ENCODE measurements at regions not wholly inside any gene's neighbourhood (a gene's known extent, or its start where the extent isn't known, plus 50 kb on each side); places are given as distances from the start of the nearest gene placed in this dataset.

GRCh38 chr4:77375866-77376607 is 219.0 kb downstream of the CCNG2 start (continued):
- TF ChIP-seq GATAD2B (conservative IDR thresholded peaks at IDR 0.05; ENCODE audit: low read depth): no peak
- no peak for TF ChIP-seq ATF2 (IDR thresholded peaks at IDR 0.05; ENCODE audit: low read length)
- TF ChIP-seq CREB1 (IDR thresholded peaks at IDR 0.05; ENCODE audit: low read depth): no peak
- TF ChIP-seq SUZ12 (IDR thresholded peaks at IDR 0.05; ENCODE audit: unreplicated experiment): no peak

GRCh38 chr4:77376788-77377460 is 219.9 kb downstream of the CCNG2 start:
- WGBS (ENCODE audit: insufficient coverage, insufficient replicate concordance, low lambda C conversion rate, missing lambda C conversion rate): 20% methylated on average over 8 of the region's 8 CpGs
- CTCF ChIA-PET: interaction anchor here (0.8 to 1.9 kb wide), 2 partner anchors 136 to 224 kb away, joined by 3 to 9 read pairs; no protein-coding TSS in a partner anchor
- H3K36me3 ChIP-seq (ENCODE audit: control insufficient read depth in 2 of 2, insufficient read depth in 2 of 2, low read length in 1 of 2): no peaks in the 10 kb centered on the region
- H3K27me3 ChIP-seq (replicated peaks in 1 of 2; ENCODE audit: control insufficient read depth in 2 of 2, insufficient read depth in 2 of 2, low read length in 1 of 2): peaks cover 0 to 2% of the 10 kb centered on the region in 2 experiments; a peak in 1 of 4 replicates
- no peak for FAIRE-seq
- no peak overlapping the region for H2AFZ ChIP-seq (ENCODE audit: control insufficient read depth, low read depth, low read length)
- no peak overlapping the region for H3K27ac ChIP-seq (ENCODE audit: control insufficient read depth, insufficient read depth)
- no peak for TF ChIP-seq NFYA (IDR thresholded peaks at IDR 0.05; ENCODE audit: borderline replicate concordance, low read depth, low read length)
- TF ChIP-seq BRCA1 (IDR thresholded peaks at IDR 0.05; ENCODE audit: low read depth, low read length): no peak
- no peak for TF ChIP-seq HDAC6 (IDR thresholded peaks at IDR 0.05; ENCODE audit: unreplicated experiment)
- TF ChIP-seq PBX3 (IDR thresholded peaks at IDR 0.05; ENCODE audit: insufficient replicate concordance, low read depth, low read length): no peak
- TF ChIP-seq RAD21 (IDR thresholded peaks at IDR 0.05; ENCODE audit: insufficient read depth, low read depth, low read length): no peak
- no peak for TF ChIP-seq ATF7 (IDR thresholded peaks at IDR 0.05; ENCODE audit: low read depth)
- no peak for TF ChIP-seq POU2F2 (IDR thresholded peaks at IDR 0.05; ENCODE audit: borderline replicate concordance, low read depth, low read length)
- TF ChIP-seq WRNIP1 (IDR thresholded peaks at IDR 0.05; ENCODE audit: borderline replicate concordance, low read depth, low read length): no peak
- TF ChIP-seq MEF2A (IDR thresholded peaks at IDR 0.05; ENCODE audit: insufficient read depth, low read depth, low read length): no peak
- TF ChIP-seq STAT3 (IDR thresholded peaks at IDR 0.05; ENCODE audit: low read depth, low read length): no peak
- no peak for TF ChIP-seq NFIC (IDR thresholded peaks at IDR 0.05; ENCODE audit: low read depth, low read length)
- no peak for TF ChIP-seq IRF4 (IDR thresholded peaks at IDR 0.05; ENCODE audit: low read depth, low read length)
- TF ChIP-seq SREBF2 (IDR thresholded peaks at IDR 0.05; ENCODE audit: low read length): no peak
- no peak for TF ChIP-seq HSF1 (IDR thresholded peaks at IDR 0.05; ENCODE audit: low read depth, low read length)
- TF ChIP-seq TCF3 (IDR thresholded peaks at IDR 0.05; ENCODE audit: borderline replicate concordance, insufficient read depth, low read depth, low read length): no peak
- TF ChIP-seq TARDBP (IDR thresholded peaks at IDR 0.05; ENCODE audit: borderline replicate concordance): no peak
- RAD21 ChIA-PET (ENCODE audit: unreplicated experiment): no interaction called here
- no peak overlapping the region for H3K4me2 ChIP-seq (ENCODE audit: control insufficient read depth, insufficient read depth)
- no peak for DNase-seq (ENCODE audit: low read depth, low spot score)
- intact Hi-C loops (cut with micrococcal nuclease; ENCODE audit: unreplicated experiment): no loop called here
- BruUV-seq (replicated peaks): no TSS peak
- no peak overlapping the region for H3K9ac ChIP-seq (ENCODE audit: control insufficient read depth, insufficient read depth, low read length)
- POLR2A ChIA-PET: no interaction called here
- SMC1A ChIA-PET (ENCODE audit: uncharacterized antibody, unreplicated experiment): no interaction called here
- ATAC-seq: no peak
- in situ Hi-C loops (cut with MboI): loop anchor here (10.0 kb wide), 1 partner anchor 248 kb away; no protein-coding TSS in a partner anchor
- H4K20me1 ChIP-seq (ENCODE audit: control insufficient read depth, insufficient read depth): no peaks in the 10 kb centered on the region
- H3K4me1 ChIP-seq (ENCODE audit: control insufficient read depth, insufficient read depth, low read length): no peaks in the 10 kb centered on the region
- H3K9me3 ChIP-seq (replicated peaks; ENCODE audit: control insufficient read depth, insufficient read depth, low read length): no peaks in the 10 kb centered on the region
- no peak overlapping the region for H3K4me3 ChIP-seq
- H3K79me2 ChIP-seq (ENCODE audit: control insufficient read depth, insufficient read depth, low read length): no peaks in the 10 kb centered on the region

Measured in GM12878 (cell line).